ENCODE measurements at regions not wholly inside any gene's neighbourhood (a gene's known extent, or its start where the extent isn't known, plus 50 kb on each side); places are given as distances from the start of the nearest gene placed in this dataset.

DNA sequence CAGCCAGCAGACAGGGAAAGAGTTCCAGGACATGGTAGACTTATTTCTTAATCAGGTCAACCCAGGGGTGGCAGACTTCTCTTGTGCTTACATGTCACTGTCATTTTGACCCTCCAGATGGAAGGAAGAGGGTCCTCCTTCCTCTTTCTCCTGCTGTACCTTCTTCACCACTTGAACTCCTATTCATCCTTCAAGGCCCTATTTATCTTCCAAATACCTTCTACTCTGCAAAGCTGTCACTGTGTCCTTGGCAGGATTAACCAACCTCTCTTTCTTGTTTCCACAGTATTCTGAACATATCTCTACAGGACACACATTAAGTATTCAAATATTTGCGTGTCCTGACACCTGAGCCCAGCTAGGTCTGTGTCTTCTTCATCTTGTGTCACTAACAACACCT is 163.1 kb downstream of the DICER1 start:
- TF ChIP-seq, protein P1, sequence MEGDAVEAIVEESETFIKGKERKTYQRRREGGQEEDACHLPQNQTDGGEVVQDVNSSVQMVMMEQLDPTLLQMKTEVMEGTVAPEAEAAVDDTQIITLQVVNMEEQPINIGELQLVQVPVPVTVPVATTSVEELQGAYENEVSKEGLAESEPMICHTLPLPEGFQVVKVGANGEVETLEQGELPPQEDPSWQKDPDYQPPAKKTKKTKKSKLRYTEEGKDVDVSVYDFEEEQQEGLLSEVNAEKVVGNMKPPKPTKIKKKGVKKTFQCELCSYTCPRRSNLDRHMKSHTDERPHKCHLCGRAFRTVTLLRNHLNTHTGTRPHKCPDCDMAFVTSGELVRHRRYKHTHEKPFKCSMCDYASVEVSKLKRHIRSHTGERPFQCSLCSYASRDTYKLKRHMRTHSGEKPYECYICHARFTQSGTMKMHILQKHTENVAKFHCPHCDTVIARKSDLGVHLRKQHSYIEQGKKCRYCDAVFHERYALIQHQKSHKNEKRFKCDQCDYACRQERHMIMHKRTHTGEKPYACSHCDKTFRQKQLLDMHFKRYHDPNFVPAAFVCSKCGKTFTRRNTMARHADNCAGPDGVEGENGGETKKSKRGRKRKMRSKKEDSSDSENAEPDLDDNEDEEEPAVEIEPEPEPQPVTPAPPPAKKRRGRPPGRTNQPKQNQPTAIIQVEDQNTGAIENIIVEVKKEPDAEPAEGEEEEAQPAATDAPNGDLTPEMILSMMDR (IDR thresholded peaks at IDR 0.05): no peak
- TF ChIP-seq POLR2A (IDR thresholded peaks at IDR 0.05): no peak

Data from right lobe of liver (tissue), 4 donors.